ENCODE measurements at regions not wholly inside any gene's neighbourhood (a gene's known extent, or its start where the extent isn't known, plus 50 kb on each side); places are given as distances from the start of the nearest gene placed in this dataset.

DNA sequence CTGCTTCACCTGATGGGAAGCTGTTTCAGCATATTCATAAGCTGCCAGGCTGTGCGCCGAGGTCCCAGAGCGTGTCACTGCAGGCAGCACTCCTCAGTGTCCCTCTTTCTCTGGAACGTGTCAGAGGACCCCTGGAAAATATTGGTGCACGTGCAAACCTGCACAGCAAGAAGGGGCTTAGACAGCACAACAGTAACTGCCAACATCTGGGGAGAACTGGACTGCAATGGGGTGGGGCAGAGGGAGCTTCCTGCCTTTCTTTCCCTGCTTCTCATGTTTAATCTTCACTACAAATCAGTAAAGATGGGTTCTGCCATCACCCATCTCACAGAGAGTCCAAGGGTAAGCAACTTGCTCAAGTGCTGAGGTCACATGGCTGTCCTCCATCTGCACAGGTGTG, 86.5 kb upstream of the GPR26 start:
- H4K8ac ChIP-seq (ENCODE audit: extremely low read depth, insufficient read depth, low read length), result no peak overlapping the region
- ChIA-PET POLR2A (ENCODE audit: partially characterized antibody) (no interaction called here), CTCF (ENCODE audit: partially characterized antibody) (interaction anchor here (0.6 to 14.2 kb wide), 12 partner anchors 8 to 536 kb away, joined by 3 to 401 read pairs (median 3); partner anchors contain the start of gene GPR26)
- no peaks in the 10 kb centered on the region for H3K36me3 ChIP-seq (ENCODE audit: control insufficient read depth in 2 of 4, insufficient read depth in 4 of 4, low read length in 3 of 4)
- H3K27ac ChIP-seq (ENCODE audit: low read depth, low read length), result no peak overlapping the region
- H4K91ac ChIP-seq (replicated peaks; ENCODE audit: insufficient read length, low read length), result no peak overlapping the region
- H4K5ac ChIP-seq (ENCODE audit: insufficient read length, low read depth, low read length), result no peak overlapping the region
- peaks cover 0 to 9% (median 8%) of the 10 kb centered on the region in 4 experiments; a peak in 6 of 7 replicates for H3K4me1 ChIP-seq (replicated peaks in 1 of 4; ENCODE audit: control insufficient read depth in 3 of 4, insufficient read depth in 4 of 4, low read length in 3 of 4)
- H2BK5ac ChIP-seq (ENCODE audit: low read depth, low read length), result no peak overlapping the region
- H4K20me1 ChIP-seq (replicated peaks in 1 of 2; ENCODE audit: control insufficient read depth in 1 of 2, insufficient read depth in 2 of 2, low read length in 2 of 2), result no peaks in the 10 kb centered on the region
- H3K23me2 ChIP-seq (ENCODE audit: low read depth, low read length), result no peaks in the 10 kb centered on the region; the same call in 1 of the 2 replicates
- no peak overlapping the region for H2BK20ac ChIP-seq (ENCODE audit: low read length)
- no peak overlapping the region for H2AFZ ChIP-seq (ENCODE audit: low read length)
- H3K79me2 ChIP-seq (ENCODE audit: control insufficient read depth in 1 of 2, insufficient read depth in 2 of 2, low read length in 2 of 2), result no peaks in the 10 kb centered on the region
- no peak overlapping the region for H3K14ac ChIP-seq (ENCODE audit: insufficient read length)
- 0 out of 2 replicates have a peak overlapping the region, but pooled peaks have one; percentile 35 for H2BK15ac ChIP-seq (ENCODE audit: low read length)
- H3K4ac ChIP-seq (replicated peaks; ENCODE audit: insufficient read length, low read depth, low read length), result no peak overlapping the region
- H3K23ac ChIP-seq (ENCODE audit: insufficient read length), result no peak overlapping the region
- H3K9me3 ChIP-seq (ENCODE audit: insufficient read depth in 2 of 2, low read depth in 1 of 2, low read length in 1 of 2), result no peaks in the 10 kb centered on the region
- H3K9ac ChIP-seq (replicated peaks in 1 of 4; ENCODE audit: extremely low read depth in 1 of 4, low read depth in 3 of 4, low read length in 3 of 4), result no peak overlapping the region
- H2AK5ac ChIP-seq (ENCODE audit: low read depth, low read length), result no peak overlapping the region
- H2BK12ac ChIP-seq (ENCODE audit: low read depth, low read length), result no peak overlapping the region
- FAIRE-seq, result no peak
- no peaks in the 10 kb centered on the region for H3K79me1 ChIP-seq (ENCODE audit: low read depth, low read length)
- TF ChIP-seq JUN (IDR thresholded peaks at IDR 0.05; ENCODE audit: low read depth, low read length) (no peak), RXRA (IDR thresholded peaks at IDR 0.05; ENCODE audit: insufficient read depth, low read depth, low read length) (no peak), KDM1A (IDR thresholded peaks at IDR 0.05; ENCODE audit: borderline replicate concordance, low read length) (no peak), ASH2L (IDR thresholded peaks at IDR 0.05; ENCODE audit: low read length) (no peak), GTF2F1 (IDR thresholded peaks at IDR 0.05; ENCODE audit: borderline replicate concordance, low read depth, low read length) (no peak), SP1 (IDR thresholded peaks at IDR 0.05; ENCODE audit: low read depth, low read length) (no peak), CHD2 (IDR thresholded peaks at IDR 0.05; ENCODE audit: low read length) (no peak), MAFK (IDR thresholded peaks at IDR 0.05; ENCODE audit: low read depth, low read length) (no peak), KDM5A (IDR thresholded peaks at IDR 0.05; ENCODE audit: low read length) (no peak), TAF1 (IDR thresholded peaks at IDR 0.05; ENCODE audit: low read depth, low read length) (no peak)
- TF ChIP-seq, protein P1, sequence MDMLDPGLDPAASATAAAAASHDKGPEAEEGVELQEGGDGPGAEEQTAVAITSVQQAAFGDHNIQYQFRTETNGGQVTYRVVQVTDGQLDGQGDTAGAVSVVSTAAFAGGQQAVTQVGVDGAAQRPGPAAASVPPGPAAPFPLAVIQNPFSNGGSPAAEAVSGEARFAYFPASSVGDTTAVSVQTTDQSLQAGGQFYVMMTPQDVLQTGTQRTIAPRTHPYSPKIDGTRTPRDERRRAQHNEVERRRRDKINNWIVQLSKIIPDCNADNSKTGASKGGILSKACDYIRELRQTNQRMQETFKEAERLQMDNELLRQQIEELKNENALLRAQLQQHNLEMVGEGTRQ (IDR thresholded peaks at IDR 0.05; ENCODE audit: low read length), result no peak
- no peak overlapping the region for H3K18ac ChIP-seq (ENCODE audit: extremely low read depth, low read length)
- peaks cover 0 to 10% (median 2%) of the 10 kb centered on the region in 4 experiments; a peak in 4 of 7 replicates for H3K27me3 ChIP-seq (replicated peaks in 1 of 4; ENCODE audit: control insufficient read depth in 3 of 4, extremely low read depth in 1 of 4, insufficient read depth in 3 of 4, low read length in 3 of 4)
- WGBS, 2 experiments (ENCODE audit: extremely low coverage in 1 of 2, insufficient coverage in 1 of 2, insufficient read length in 1 of 2, insufficient replicate concordance in 2 of 2, low coverage in 1 of 2, low lambda C conversion rate in 2 of 2, missing lambda C conversion rate in 1 of 2), result 83% methylated on average over 5 of the region's 5 CpGs; no CpG with 5 or more reads in 1 of the 2 experiments
- H3K4me2 ChIP-seq (ENCODE audit: insufficient read depth in 1 of 2, low read depth in 2 of 2, low read length in 2 of 2), result no peak overlapping the region
- H3K4me3 ChIP-seq (ENCODE audit: extremely low read depth in 1 of 4, insufficient read depth in 2 of 4, low read depth in 3 of 4, low read length in 4 of 4), result no peak overlapping the region
- H2BK120ac ChIP-seq (replicated peaks; ENCODE audit: low read depth, low read length), result no peak overlapping the region
- no peak overlapping the region for H3K56ac ChIP-seq (replicated peaks; ENCODE audit: insufficient read length, low read depth, low read length)
- DNase-seq (ENCODE audit: low read depth in 1 of 2, low spot score in 2 of 2), result peak in 1 of 2 experiments; percentile 22

Data from H1 (cell line).